ENCODE measurements at regions not wholly inside any gene's neighbourhood (a gene's known extent, or its start where the extent isn't known, plus 50 kb on each side); places are given as distances from the start of the nearest gene placed in this dataset.
"Not testable (repeated sequence)": the region's sequence is repeated elsewhere in the genome, so short reads cannot be mapped to it uniquely, and the experiment has no call there.

- DNase-seq, result no peak
These were observed 116.7 kb downstream of the SOX4 start for GRCh38 chr6:21710216-21710615.

GRCh38 chr6:21710908-21711627 lies 117.5 kb downstream of the SOX4 start:
- DNase-seq, result no peak

- DNase-seq, result no peak
These were observed 118.7 kb downstream of the SOX4 start for GRCh38 chr6:21712213-21712612.

GRCh38 chr6:21713481-21713880 lies 119.9 kb downstream of the SOX4 start:
- no peak for DNase-seq

GRCh38 chr6:21715180-21715579 lies 121.6 kb downstream of the SOX4 start:
- DNase-seq, result no peak

GRCh38 chr6:21722510-21722909 lies 129.0 kb downstream of the SOX4 start:
- DNase-seq, result no peak

GRCh38 chr6:21726676-21727075 lies 133.1 kb downstream of the SOX4 start:
- no peak for DNase-seq

GRCh38 chr6:21728141-21728540 lies 134.6 kb downstream of the SOX4 start:
- no peak for DNase-seq

GRCh38 chr6:21729431-21729830 lies 135.9 kb downstream of the SOX4 start:
- DNase-seq, result no peak

GRCh38 chr6:21730533-21730932 lies 137.0 kb downstream of the SOX4 start:
- DNase-seq, result no peak

- peak; percentile 55 to 60 for DNase-seq
These were observed 138.0 kb downstream of the SOX4 start for GRCh38 chr6:21731411-21732031.

- DNase-seq, result not testable (repeated sequence)
These were observed 138.6 kb downstream of the SOX4 start for GRCh38 chr6:21732032-21732730.

- no peak for DNase-seq
These were observed 139.2 kb downstream of the SOX4 start for GRCh38 chr6:21732731-21733130.

GRCh38 chr6:21733311-21733710 lies 139.8 kb downstream of the SOX4 start:
- no peak for DNase-seq

GRCh38 chr6:21734204-21734603 lies 140.7 kb downstream of the SOX4 start:
- no peak for DNase-seq

GRCh38 chr6:21738180-21739094 lies 144.9 kb downstream of the SOX4 start:
- DNase-seq, result no peak

GRCh38 chr6:21739241-21739640 lies 145.7 kb downstream of the SOX4 start:
- DNase-seq, result no peak

- no peak for DNase-seq
These were observed 146.3 kb downstream of the SOX4 start for GRCh38 chr6:21739838-21740237.

- no peak for DNase-seq
These were observed 147.0 kb downstream of the SOX4 start for GRCh38 chr6:21740376-21741124.

GRCh38 chr6:21741221-21742109 lies 147.9 kb downstream of the SOX4 start:
- DNase-seq, result no peak
